ENCODE measurements at regions not wholly inside any gene's neighbourhood (a gene's known extent, or its start where the extent isn't known, plus 50 kb on each side); places are given as distances from the start of the nearest gene placed in this dataset.
"Not testable (repeated sequence)": the region's sequence is repeated elsewhere in the genome, so short reads cannot be mapped to it uniquely, and the experiment has no call there.

GRCh38 chr3:147471741-147472140, 62.6 kb downstream of the ZIC1 start:
- FAIRE-seq, result no peak

- no peak for FAIRE-seq
Measured at GRCh38 chr3:147472846-147473245, 63.7 kb downstream of the ZIC1 start.

GRCh38 chr3:147483145-147483544, 74.0 kb downstream of the ZIC1 start:
- FAIRE-seq, result no peak

- no peak for FAIRE-seq
Measured at GRCh38 chr3:147483578-147483977, 74.4 kb downstream of the ZIC1 start.

- FAIRE-seq, result no peak
Measured at GRCh38 chr3:147493065-147493464, 83.9 kb downstream of the ZIC1 start.

GRCh38 chr3:147493666-147494065, 84.5 kb downstream of the ZIC1 start:
- no peak for FAIRE-seq

- no peak for FAIRE-seq
Measured at GRCh38 chr3:147497286-147497685, 88.1 kb downstream of the ZIC1 start.

- FAIRE-seq, result no peak
Measured at GRCh38 chr3:147507638-147508286, 98.6 kb downstream of the ZIC1 start.

GRCh38 chr3:147509448-147509847, 100.3 kb downstream of the ZIC1 start:
- no peak for FAIRE-seq

- FAIRE-seq, result no peak
Measured at GRCh38 chr3:147513785-147514184, 104.6 kb downstream of the ZIC1 start.

GRCh38 chr3:147514366-147515160, 105.4 kb downstream of the ZIC1 start:
- FAIRE-seq, result no peak

- FAIRE-seq, result no peak
Measured at GRCh38 chr3:147518465-147518864, 109.3 kb downstream of the ZIC1 start.

GRCh38 chr3:147521646-147522045, 112.5 kb downstream of the ZIC1 start:
- no peak for FAIRE-seq

- not testable (repeated sequence) for FAIRE-seq
Measured at GRCh38 chr3:147522780-147523179, 113.6 kb downstream of the ZIC1 start.

GRCh38 chr3:147529551-147529950, 120.4 kb downstream of the ZIC1 start:
- FAIRE-seq, result no peak

- FAIRE-seq, result no peak
Measured at GRCh38 chr3:147538034-147538433, 128.9 kb downstream of the ZIC1 start.

GRCh38 chr3:147540921-147541320, 131.8 kb downstream of the ZIC1 start:
- FAIRE-seq, result no peak

- no peak for FAIRE-seq
Measured at GRCh38 chr3:147544290-147544689, 135.1 kb downstream of the ZIC1 start.

GRCh38 chr3:147551491-147551890, 142.3 kb downstream of the ZIC1 start:
- no peak for FAIRE-seq

GRCh38 chr3:147554332-147554731, 145.2 kb downstream of the ZIC1 start:
- FAIRE-seq, result no peak

- no peak for FAIRE-seq
Measured at GRCh38 chr3:147572970-147573340, 163.8 kb downstream of the ZIC1 start.

- FAIRE-seq, result no peak
Measured at GRCh38 chr3:147574621-147575020, 165.5 kb downstream of the ZIC1 start.

- FAIRE-seq, result no peak
Measured at GRCh38 chr3:147575391-147575790, 166.2 kb downstream of the ZIC1 start.

GRCh38 chr3:147582642-147583041, 173.5 kb downstream of the ZIC1 start:
- FAIRE-seq, result no peak

GRCh38 chr3:147589016-147589415, 179.9 kb downstream of the ZIC1 start:
- FAIRE-seq, result no peak

All from A204.1 (cell line).